KMS-11 (cell line): ENCODE measurements at regions not wholly inside any gene's neighbourhood (a gene's known extent, or its start where the extent isn't known, plus 50 kb on each side); places are given as distances from the start of the nearest gene placed in this dataset.

Experiments used
- H2AFZ ChIP-seq: fragments of 200-600 bp; sonication (generic); 2 replicates; pipeline ENCODE4 v1.6.1; 2016; ENCODE audit warnings: antibody characterized with exemption, mixed run types, low read depth
- H3K27ac ChIP-seq: fragments of 200-600 bp; sonication (generic); 2 replicates; pipeline ENCODE4 v1.6.1; 2016; ENCODE audit warnings: mild to moderate bottlenecking, mixed run types
- H3K27me3 ChIP-seq: fragments of 200-600 bp; sonication (generic); 2 replicates; pipeline ENCODE4 v1.6.1; 2017; ENCODE audit warnings: mild to moderate bottlenecking, low read depth, mixed run types, moderate library complexity; ENCODE audit not compliant: insufficient read depth
- H3K36me3 ChIP-seq: fragments of 200-600 bp; sonication (generic); 2 replicates; pipeline ENCODE4 v1.6.1; 2017; ENCODE audit warnings: mild to moderate bottlenecking, mixed run types; ENCODE audit not compliant: insufficient read depth
- H3K4me1 ChIP-seq: fragments of 200-600 bp; sonication (generic); 2 replicates; pipeline ENCODE4 v1.6.1; 2016; ENCODE audit warnings: mild to moderate bottlenecking, low read depth, mixed run types; ENCODE audit not compliant: poor library complexity, severe bottlenecking
- H3K4me2 ChIP-seq: fragments of 200-600 bp; sonication (generic); 2 replicates; pipeline ENCODE4 v1.7.0; 2016; ENCODE audit warnings: mild to moderate bottlenecking, mixed run types
- H3K4me3 ChIP-seq: fragments of 200-600 bp; sonication (generic); IDR thresholded peaks from 2 replicates; pipeline ENCODE4 v1.6.1; 2017; ENCODE audit warnings: low read depth, low read length, mixed read lengths; ENCODE audit not compliant: insufficient read depth
- H3K79me2 ChIP-seq: fragments of 200-600 bp; sonication (generic); 2 replicates; pipeline ENCODE4 v1.6.1; 2016; ENCODE audit warnings: low read depth, mixed run types; ENCODE audit not compliant: insufficient read depth
- H3K9ac ChIP-seq: fragments of 200-600 bp; sonication (generic); 2 replicates; pipeline ENCODE4 v1.6.1; 2016; ENCODE audit warnings: mild to moderate bottlenecking, mixed run types
- H4K20me1 ChIP-seq: fragments of 200-600 bp; sonication (generic); 2 replicates; pipeline ENCODE4 v1.6.1; 2016; ENCODE audit warnings: mild to moderate bottlenecking, mixed run types; ENCODE audit not compliant: insufficient read depth
- TF ChIP-seq, protein P1 (sequence below): fragments of 200-600 bp; sonication (generic); conservative IDR thresholded peaks from 2 replicates; pipeline ENCODE4 v1.6.1; 2017; ENCODE audit warnings: low read depth, mild to moderate bottlenecking, antibody characterized with exemption, low read length, moderate library complexity, mixed read lengths

DNA sequence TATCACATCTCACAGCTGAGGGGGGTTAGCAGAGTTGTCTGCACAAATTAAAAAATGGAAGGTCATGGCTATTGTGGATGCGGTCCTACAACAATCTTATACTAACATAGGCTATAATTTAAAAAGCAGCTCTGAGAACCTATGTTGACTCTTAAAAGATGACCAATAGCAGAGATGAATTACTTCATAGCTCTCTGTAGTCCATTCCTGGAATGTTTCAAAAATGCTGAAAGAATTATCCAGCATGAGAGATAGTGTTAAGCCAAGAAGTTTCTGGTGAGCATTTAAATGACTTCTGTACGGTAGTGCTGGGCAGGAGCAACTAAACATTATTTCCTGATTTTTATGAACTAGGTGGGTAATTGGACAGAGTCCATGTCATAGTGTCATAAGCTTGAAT is 218.2 kb upstream of the NUDT12 start:
- TF ChIP-seq, protein P1, sequence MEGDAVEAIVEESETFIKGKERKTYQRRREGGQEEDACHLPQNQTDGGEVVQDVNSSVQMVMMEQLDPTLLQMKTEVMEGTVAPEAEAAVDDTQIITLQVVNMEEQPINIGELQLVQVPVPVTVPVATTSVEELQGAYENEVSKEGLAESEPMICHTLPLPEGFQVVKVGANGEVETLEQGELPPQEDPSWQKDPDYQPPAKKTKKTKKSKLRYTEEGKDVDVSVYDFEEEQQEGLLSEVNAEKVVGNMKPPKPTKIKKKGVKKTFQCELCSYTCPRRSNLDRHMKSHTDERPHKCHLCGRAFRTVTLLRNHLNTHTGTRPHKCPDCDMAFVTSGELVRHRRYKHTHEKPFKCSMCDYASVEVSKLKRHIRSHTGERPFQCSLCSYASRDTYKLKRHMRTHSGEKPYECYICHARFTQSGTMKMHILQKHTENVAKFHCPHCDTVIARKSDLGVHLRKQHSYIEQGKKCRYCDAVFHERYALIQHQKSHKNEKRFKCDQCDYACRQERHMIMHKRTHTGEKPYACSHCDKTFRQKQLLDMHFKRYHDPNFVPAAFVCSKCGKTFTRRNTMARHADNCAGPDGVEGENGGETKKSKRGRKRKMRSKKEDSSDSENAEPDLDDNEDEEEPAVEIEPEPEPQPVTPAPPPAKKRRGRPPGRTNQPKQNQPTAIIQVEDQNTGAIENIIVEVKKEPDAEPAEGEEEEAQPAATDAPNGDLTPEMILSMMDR = no peak
- Histone ChIP-seq H2AFZ (no peak overlapping the region), H3K9ac (no peak overlapping the region), H3K4me2 (no peak overlapping the region), H3K27ac (no peak overlapping the region), H4K20me1 (no peaks in the 10 kb centered on the region), H3K4me3 (no peak overlapping the region), H3K36me3 (no peaks in the 10 kb centered on the region), H3K27me3 (no peaks in the 10 kb centered on the region), H3K79me2 (no peaks in the 10 kb centered on the region), H3K4me1 (no peaks in the 10 kb centered on the region)

DNA sequence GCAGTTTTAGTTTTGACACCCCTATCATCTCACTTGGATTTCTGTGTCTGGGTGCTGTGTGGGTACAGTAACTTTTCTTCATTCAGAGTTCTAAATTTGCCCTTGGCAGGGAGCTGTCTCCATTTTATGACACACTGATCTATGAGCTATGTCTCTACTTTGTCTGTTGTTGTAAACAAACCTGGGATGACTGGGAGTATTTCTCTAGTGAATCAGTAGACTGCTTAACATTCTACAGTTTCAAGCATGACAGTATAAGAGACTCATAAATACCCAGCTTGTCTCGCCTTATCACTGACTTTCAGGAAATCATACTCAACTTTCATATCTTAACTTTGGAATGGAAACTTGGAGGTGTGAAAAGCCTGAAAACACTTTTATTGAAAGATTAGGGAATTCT is 212.1 kb upstream of the NUDT12 start:
- Histone ChIP-seq H4K20me1 (no peaks in the 10 kb centered on the region), H3K4me1 (no peaks in the 10 kb centered on the region), H3K79me2 (no peaks in the 10 kb centered on the region), H3K27ac (no peak overlapping the region), H3K9ac (no peak overlapping the region), H3K4me3 (no peak overlapping the region), H3K27me3 (no peaks in the 10 kb centered on the region), H3K4me2 (no peak overlapping the region), H2AFZ (no peak overlapping the region), H3K36me3 (no peaks in the 10 kb centered on the region)
- TF ChIP-seq, protein P1 = no peak

DNA sequence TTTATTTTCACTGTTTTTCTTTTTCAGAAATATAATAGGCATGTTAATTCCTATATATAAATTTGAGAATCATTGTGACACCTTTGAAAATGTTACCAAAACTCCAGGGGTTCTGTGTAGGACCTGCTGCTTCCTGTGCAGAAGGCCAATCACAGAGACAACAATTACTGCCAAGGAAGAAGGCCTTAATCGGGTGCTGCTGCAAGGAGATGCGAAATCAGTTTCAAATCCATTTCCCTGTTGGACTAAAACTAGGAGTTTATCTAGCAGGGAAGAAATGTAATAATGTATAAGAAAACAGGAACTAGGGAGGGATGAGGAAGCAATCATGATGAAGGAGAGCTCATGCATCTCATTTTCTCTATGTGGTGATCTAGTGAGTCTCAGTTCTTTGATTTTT is 209.7 kb upstream of the NUDT12 start:
- Histone ChIP-seq H3K4me2 (no peak overlapping the region), H3K36me3 (no peaks in the 10 kb centered on the region), H2AFZ (no peak overlapping the region), H3K27me3 (no peaks in the 10 kb centered on the region), H3K9ac (no peak overlapping the region), H3K79me2 (no peaks in the 10 kb centered on the region), H3K4me3 (no peak overlapping the region), H3K27ac (no peak overlapping the region), H4K20me1 (no peaks in the 10 kb centered on the region), H3K4me1 (no peaks in the 10 kb centered on the region)
- TF ChIP-seq, protein P1 = no peak

DNA sequence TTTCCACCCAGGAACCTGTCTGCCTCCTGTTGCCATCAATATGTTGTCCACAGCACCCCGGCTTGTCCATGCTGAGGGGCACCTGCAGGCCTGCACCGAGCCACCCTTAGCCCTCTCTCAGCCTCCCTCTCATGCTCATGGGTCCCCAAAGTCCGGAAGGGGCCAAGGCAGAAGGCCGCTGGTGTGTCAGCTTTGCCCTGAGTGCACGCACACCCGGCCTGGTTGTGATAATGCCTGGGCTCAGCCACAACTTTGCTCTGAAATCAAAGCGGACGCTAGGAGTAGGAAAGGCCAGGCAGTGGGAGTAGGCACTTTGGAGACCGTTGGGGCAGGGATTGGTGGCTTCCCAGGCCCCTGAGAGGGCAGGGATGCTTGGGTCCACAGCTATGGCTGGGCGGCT is 201.8 kb upstream of the NUDT12 start:
- no peaks in the 10 kb centered on the region for H3K27me3 ChIP-seq
- no peak overlapping the region for H3K4me2 ChIP-seq
- H4K20me1 ChIP-seq = no peaks in the 10 kb centered on the region
- no peak overlapping the region for H3K27ac ChIP-seq
- no peak overlapping the region for H3K9ac ChIP-seq
- TF ChIP-seq, protein P1 = no peak
- no peaks in the 10 kb centered on the region for H3K4me1 ChIP-seq
- H2AFZ ChIP-seq = no peak overlapping the region
- no peak overlapping the region for H3K4me3 ChIP-seq
- H3K36me3 ChIP-seq = no peaks in the 10 kb centered on the region
- H3K79me2 ChIP-seq = no peaks in the 10 kb centered on the region

DNA sequence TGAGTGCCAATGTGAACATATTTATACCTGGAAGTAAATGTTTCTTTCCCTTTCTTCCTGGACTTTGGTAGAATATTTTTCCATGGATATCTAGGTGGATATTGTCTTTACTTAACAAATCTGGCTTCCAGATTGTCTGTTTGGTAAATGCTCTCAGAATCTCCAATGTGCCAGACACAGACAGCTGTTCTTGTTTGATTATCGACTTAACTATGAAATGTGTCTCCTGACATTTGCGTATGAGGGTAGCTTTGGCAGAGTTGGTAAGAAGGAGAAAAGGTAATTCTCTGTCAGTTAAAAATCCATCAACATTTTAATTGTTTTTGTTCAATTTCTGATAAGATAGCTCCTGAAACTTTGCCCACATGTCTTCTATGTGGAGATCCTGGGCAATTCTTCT is 196.4 kb upstream of the NUDT12 start:
- H2AFZ ChIP-seq = no peak overlapping the region
- TF ChIP-seq, protein P1 = no peak
- no peak overlapping the region for H3K9ac ChIP-seq
- no peaks in the 10 kb centered on the region for H3K79me2 ChIP-seq
- H3K4me2 ChIP-seq = no peak overlapping the region
- no peak overlapping the region for H3K4me3 ChIP-seq
- H4K20me1 ChIP-seq = no peaks in the 10 kb centered on the region
- H3K27ac ChIP-seq = no peak overlapping the region
- no peaks in the 10 kb centered on the region for H3K4me1 ChIP-seq
- no peaks in the 10 kb centered on the region for H3K36me3 ChIP-seq
- H3K27me3 ChIP-seq = no peaks in the 10 kb centered on the region
